H1 (cell line): ENCODE measurements at regions not wholly inside any gene's neighbourhood (a gene's known extent, or its start where the extent isn't known, plus 50 kb on each side); places are given as distances from the start of the nearest gene placed in this dataset.
A peak's percentile ranks its signal among the peaks of the same experiment; 100 is the strongest.

Source experiments
- CTCF ChIA-PET: fragments of 300-600 bp; sonication (Branson Sonifier 250); formaldehyde crosslinking; loops from one replicate; lab custom pipeline; 2021; ENCODE audit not compliant: partially characterized antibody; lab: Charles Lee
- POLR2A ChIA-PET: fragments of 300-600 bp; sonication (Branson Sonifier 250); formaldehyde crosslinking; loops from one replicate; lab custom pipeline; 2021; ENCODE audit warnings: inconsistent platforms; ENCODE audit not compliant: partially characterized antibody; lab: Charles Lee
- DNase-seq, 2 experiments: peaks; one replicate each; pipeline versions ENCODE4 v3.0.0 to v3.0.0-alpha.2; 2010 to 2022; ENCODE audit warnings: low spot score in 2 of 2, low read depth in 1 of 2, mixed read lengths in 1 of 2
- FAIRE-seq: peaks from 2 replicates; lab custom pipeline; 2011; peaks lifted over from hg19 to GRCh38; lab: Jason Lieb, UNC
- H2AFZ ChIP-seq: 2 replicates; pipeline ENCODE4 v1.8.1; 2012; ENCODE audit warnings: low read length, inconsistent platforms
- H2AK5ac ChIP-seq: 2 replicates; pipeline ENCODE4 v1.6.1; 2013; ENCODE audit warnings: low read depth, low read length
- H2BK120ac ChIP-seq: replicated peaks from 2 replicates; pipeline ENCODE3; 2013; ENCODE audit warnings: low read depth, low read length, inconsistent platforms
- H2BK12ac ChIP-seq: 2 replicates; pipeline ENCODE4 v1.6.1; 2013; ENCODE audit warnings: low read depth, low read length
- H2BK15ac ChIP-seq: 2 replicates; pipeline ENCODE4 v1.6.1; 2013; ENCODE audit warnings: low read length
- H2BK20ac ChIP-seq: 2 replicates; pipeline ENCODE4 v1.6.1; 2013; ENCODE audit warnings: low read length
- H2BK5ac ChIP-seq: 2 replicates; pipeline ENCODE4 v1.6.1; 2013; ENCODE audit warnings: low read depth, low read length
- H3K14ac ChIP-seq: 2 replicates; pipeline ENCODE4 v1.6.1; 2013; ENCODE audit warnings: inconsistent platforms; ENCODE audit not compliant: insufficient read length
- H3K18ac ChIP-seq: 2 replicates; pipeline ENCODE4 v1.6.1; 2013; ENCODE audit warnings: low read length; ENCODE audit errors: extremely low read depth
- H3K23ac ChIP-seq: 2 replicates; pipeline ENCODE4 v1.6.1; 2013; ENCODE audit warnings: inconsistent platforms; ENCODE audit not compliant: insufficient read length
- H3K23me2 ChIP-seq: 2 replicates; pipeline ENCODE4 v1.6.1; 2013; ENCODE audit warnings: low read depth, low read length
- H3K27ac ChIP-seq: 2 replicates; pipeline ENCODE4 v1.6.1; 2011; ENCODE audit warnings: low read depth, low read length, inconsistent platforms
- H3K27me3 ChIP-seq, 4 experiments: replicated peaks in 1 of 4; 1 replicate in 1 of 4; 2 replicates in 3 of 4; pipeline versions ENCODE4 v1.6.1 to v1.8.1; 2011 to 2013; ENCODE audit warnings: low read length in 3 of 4, mild to moderate bottlenecking in 3 of 4, inconsistent platforms in 2 of 4, mixed read lengths in 2 of 4, moderate library complexity in 1 of 4; ENCODE audit not compliant: control insufficient read depth in 3 of 4, insufficient read depth in 3 of 4; ENCODE audit errors: extremely low read depth in 1 of 4
- H3K36me3 ChIP-seq, 4 experiments: 2 replicates each; pipeline versions ENCODE4 v1.6.1 to v1.8.1; 2011 to 2013; ENCODE audit warnings: mild to moderate bottlenecking in 4 of 4, low read length in 3 of 4, moderate library complexity in 2 of 4, control low read depth in 1 of 4, inconsistent platforms in 1 of 4; ENCODE audit not compliant: insufficient read depth in 4 of 4, control insufficient read depth in 2 of 4
- H3K4ac ChIP-seq: replicated peaks from 2 replicates; pipeline ENCODE3; 2013; ENCODE audit warnings: low read length, low read depth, mixed read lengths, inconsistent platforms; ENCODE audit not compliant: insufficient read length
- H3K4me1 ChIP-seq, 4 experiments: replicated peaks in 1 of 4; 1 replicate in 1 of 4; 2 replicates in 3 of 4; pipeline versions ENCODE4 v1.6.1 to v1.8.1; 2011 to 2013; ENCODE audit warnings: low read length in 3 of 4, inconsistent platforms in 2 of 4, mixed read lengths in 1 of 4; ENCODE audit not compliant: insufficient read depth in 4 of 4, control insufficient read depth in 3 of 4
- H3K4me2 ChIP-seq, 2 experiments: 2 replicates each; pipeline versions ENCODE4 v1.6.1 to v1.8.1; 2011 to 2013; ENCODE audit warnings: low read depth in 2 of 2, low read length in 2 of 2, control low read depth in 1 of 2, inconsistent platforms in 1 of 2, mild to moderate bottlenecking in 1 of 2; ENCODE audit not compliant: insufficient read depth in 1 of 2
- H3K4me3 ChIP-seq, 4 experiments: fragments of 200-600, 300-600 bp in 1 of 4; sonication (generic), shearing (Covaris generic), sonication (Bioruptor Twin) in 1 of 4; 2 replicates each; pipeline versions ENCODE4 v1.5.1 to v1.8.1; 2011 to 2016; ENCODE audit warnings: low read length in 4 of 4, low read depth in 3 of 4, control low read depth in 2 of 4, inconsistent platforms in 2 of 4, mild to moderate bottlenecking in 2 of 4, mixed read lengths in 1 of 4, moderate library complexity in 1 of 4; ENCODE audit not compliant: insufficient read depth in 2 of 4; ENCODE audit errors: extremely low read depth in 1 of 4
- H3K56ac ChIP-seq: replicated peaks from 2 replicates; pipeline ENCODE3; 2013; ENCODE audit warnings: low read depth, mild to moderate bottlenecking, mixed read lengths, low read length, inconsistent platforms; ENCODE audit not compliant: insufficient read length
- H3K79me1 ChIP-seq: 2 replicates; pipeline ENCODE4 v1.6.1; 2013; ENCODE audit warnings: low read depth, low read length, control low read depth
- H3K79me2 ChIP-seq, 2 experiments: 2 replicates each; pipeline versions ENCODE4 v1.6.1 to v1.8.1; 2012 to 2013; ENCODE audit warnings: low read length in 2 of 2, mild to moderate bottlenecking in 2 of 2, inconsistent platforms in 1 of 2; ENCODE audit not compliant: insufficient read depth in 2 of 2, control insufficient read depth in 1 of 2
- H3K9ac ChIP-seq, 4 experiments: replicated peaks in 1 of 4; 1 replicate in 1 of 4; 2 replicates in 3 of 4; pipeline versions ENCODE4 v1.6.1 to v1.8.1; 2011 to 2013; ENCODE audit warnings: low read depth in 3 of 4, low read length in 3 of 4, control low read depth in 2 of 4, mild to moderate bottlenecking in 2 of 4, moderate library complexity in 2 of 4, inconsistent platforms in 1 of 4; ENCODE audit errors: extremely low read depth in 1 of 4
- H3K9me3 ChIP-seq, 2 experiments: 2 replicates each; pipeline versions ENCODE4 v1.6.1 to v1.8.1; 2012 to 2013; ENCODE audit warnings: mild to moderate bottlenecking in 2 of 2, moderate library complexity in 2 of 2, control low read depth in 1 of 2, inconsistent platforms in 1 of 2, low read depth in 1 of 2, low read length in 1 of 2, mixed read lengths in 1 of 2; ENCODE audit not compliant: insufficient read depth in 2 of 2
- H4K20me1 ChIP-seq, 2 experiments: replicated peaks in 1 of 2; 2 replicates each; pipeline versions ENCODE3 to v1.8.1; 2011 to 2013; ENCODE audit warnings: inconsistent platforms in 2 of 2, low read length in 2 of 2, mild to moderate bottlenecking in 1 of 2; ENCODE audit not compliant: insufficient read depth in 2 of 2, control insufficient read depth in 1 of 2
- H4K5ac ChIP-seq: 2 replicates; pipeline ENCODE4 v1.6.1; 2013; ENCODE audit warnings: low read length, low read depth, mixed read lengths, inconsistent platforms; ENCODE audit not compliant: insufficient read length
- H4K8ac ChIP-seq: 2 replicates; pipeline ENCODE4 v1.8.0; 2013; ENCODE audit warnings: mild to moderate bottlenecking, moderate library complexity, low read length, inconsistent platforms; ENCODE audit not compliant: insufficient read depth; ENCODE audit errors: extremely low read depth
- H4K91ac ChIP-seq: replicated peaks from 2 replicates; pipeline ENCODE3; 2013; ENCODE audit warnings: low read length, mixed read lengths, inconsistent platforms; ENCODE audit not compliant: insufficient read length
- BRCA1 ChIP-seq: IDR thresholded peaks from 2 replicates; pipeline ENCODE4 v1.6.1; 2012; ENCODE audit warnings: low read depth, low read length, improper control_type of control experiment
- CBX5 ChIP-seq: fragments of 300-800, 300-1000 bp; sonication (generic); IDR thresholded peaks from 2 replicates; pipeline ENCODE4 v1.7.1; 2016; ENCODE audit warnings: antibody characterized with exemption, low read length, low read depth
- CHD1 ChIP-seq: IDR thresholded peaks from 2 replicates; pipeline ENCODE4 v1.6.1; 2012; ENCODE audit warnings: low read depth, low read length, improper control_type of control experiment
- CTCF ChIP-seq, 3 experiments: IDR thresholded peaks; 1 replicate in 2 of 3; 2 replicates in 1 of 3; pipeline versions ENCODE4 v1.5.1 to v1.6.1; 2011; ENCODE audit warnings: low read length in 3 of 3, mild to moderate bottlenecking in 3 of 3, inconsistent platforms in 2 of 3, low read depth in 1 of 3, moderate library complexity in 1 of 3; ENCODE audit not compliant: insufficient read depth in 1 of 3; ENCODE audit errors: control extremely low read depth in 1 of 3
- FOSL1 ChIP-seq: IDR thresholded peaks from 2 replicates; pipeline ENCODE4 v1.6.1; 2011; ENCODE audit warnings: mild to moderate bottlenecking, low read depth, low read length, moderate library complexity; ENCODE audit not compliant: insufficient read depth
- JUND ChIP-seq: IDR thresholded peaks from 2 replicates; pipeline ENCODE4 v1.6.1; 2011; ENCODE audit warnings: mild to moderate bottlenecking, improper control_type of control experiment, low read length
- PHF8 ChIP-seq: fragments of 200-600 bp; sonication (generic); conservative IDR thresholded peaks from 2 replicates; pipeline ENCODE4 v1.7.1; 2012; ENCODE audit warnings: low read depth, mild to moderate bottlenecking, inconsistent platforms, low read length, moderate library complexity
- RFX5 ChIP-seq: IDR thresholded peaks from 2 replicates; pipeline ENCODE4 v1.6.1; 2011; ENCODE audit warnings: low read depth, low read length, improper control_type of control experiment, borderline replicate concordance
- TAF1 ChIP-seq: IDR thresholded peaks from 2 replicates; pipeline ENCODE4 v1.6.1; 2011; ENCODE audit warnings: mild to moderate bottlenecking, low read depth, low read length
- WGBS, 2 experiments: shearing (Covaris generic) in 1 of 2; methylation state at CpG; one replicate each; pipeline versions ENCODE4 v1.1.6 to v1.1.7; 2013 to 2015; ENCODE audit warnings: low lambda C conversion rate in 2 of 2, mixed read lengths in 2 of 2, inconsistent platforms in 1 of 2, low coverage in 1 of 2, missing lambda C conversion rate in 1 of 2; ENCODE audit not compliant: insufficient replicate concordance in 2 of 2, insufficient coverage in 1 of 2, insufficient read length in 1 of 2; ENCODE audit errors: extremely low coverage in 1 of 2, missing lambda C conversion rate in 1 of 2; 5-methylcytosine and 5-hydroxymethylcytosine counted together
- TF ChIP-seq, protein P1 (sequence below): IDR thresholded peaks from 2 replicates; pipeline ENCODE4 v1.6.1; 2012; ENCODE audit warnings: inconsistent platforms

GRCh38 chr2:66775730-66776422, 341.0 kb downstream of the MEIS1 start:
- Histone ChIP-seq H3K27ac (no peak overlapping the region), H3K79me1 (no peaks in the 10 kb centered on the region), H3K14ac (no peak overlapping the region), H2AFZ (no peak overlapping the region), H3K4me2 (no peak overlapping the region), H3K27me3 (no peaks in the 10 kb centered on the region), H3K9me3 (no peaks in the 10 kb centered on the region), H3K4ac (no peak overlapping the region), H4K20me1 (no peaks in the 10 kb centered on the region), H3K18ac (no peak overlapping the region), H4K8ac (no peak overlapping the region), H4K91ac (no peak overlapping the region), H3K23ac (no peak overlapping the region), H4K5ac (no peak overlapping the region), H3K56ac (no peak overlapping the region), H3K9ac (no peak overlapping the region), H2BK15ac (no peak overlapping the region), H3K36me3 (no peaks in the 10 kb centered on the region), H2AK5ac (no peak overlapping the region), H3K4me1 (no peaks in the 10 kb centered on the region), H2BK12ac (peak overlapping the region; percentile 6; the same call in 1 of the 2 replicates), H2BK20ac (no peak overlapping the region), H3K23me2 (no peaks in the 10 kb centered on the region), H3K79me2 (no peaks in the 10 kb centered on the region), H2BK120ac (no peak overlapping the region), H3K4me3 (no peak overlapping the region), H2BK5ac (no peak overlapping the region)
- CTCF ChIA-PET: interaction anchor here (0.5 to 1.2 kb wide), 3 partner anchors 10 to 703 kb away, joined by 3 to 4 read pairs (median 4); no protein-coding TSS in a partner anchor
- FAIRE-seq (no peak), DNase-seq (no peak)
- POLR2A ChIA-PET: interaction anchor here (0.8 kb wide), 1 partner anchor 74 kb away, joined by 3 read pairs; no protein-coding TSS in a partner anchor
- WGBS, 2 experiments: 84% methylated on average over 4 of the region's 4 CpGs; no CpG with 5 or more reads in 1 of the 2 experiments
- TF ChIP-seq, protein P1, sequence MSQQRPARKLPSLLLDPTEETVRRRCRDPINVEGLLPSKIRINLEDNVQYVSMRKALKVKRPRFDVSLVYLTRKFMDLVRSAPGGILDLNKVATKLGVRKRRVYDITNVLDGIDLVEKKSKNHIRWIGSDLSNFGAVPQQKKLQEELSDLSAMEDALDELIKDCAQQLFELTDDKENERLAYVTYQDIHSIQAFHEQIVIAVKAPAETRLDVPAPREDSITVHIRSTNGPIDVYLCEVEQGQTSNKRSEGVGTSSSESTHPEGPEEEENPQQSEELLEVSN: no peak
- TF ChIP-seq CTCF (IDR thresholded peaks at IDR 0.05; ENCODE audit: control extremely low read depth in 1 of 3, insufficient read depth in 1 of 3, low read depth in 1 of 3, low read length in 3 of 3) (no peak), CHD1 (no peak), TAF1 (no peak), JUND (no peak), RFX5 (no peak), CBX5 (no peak), FOSL1 (no peak), PHF8 (no peak), BRCA1 (no peak)
